PFSK-1 (cell line): ENCODE measurements at regions not wholly inside any gene's neighbourhood (a gene's known extent, or its start where the extent isn't known, plus 50 kb on each side); places are given as distances from the start of the nearest gene placed in this dataset.

Experiments used
- FOXP2 ChIP-seq: optimal IDR thresholded peaks from 2 replicates; pipeline ENCODE3; 2011; ENCODE audit warnings: borderline replicate concordance, control low read depth, inconsistent platforms; ENCODE audit not compliant: insufficient read depth; ENCODE audit errors: extremely low read length, extremely low read depth
- POLR2AphosphoS5 ChIP-seq: IDR thresholded peaks from 2 replicates; pipeline ENCODE4 v1.6.1; 2012; ENCODE audit warnings: low read depth, mild to moderate bottlenecking, control low read depth, low read length, moderate library complexity
- SIN3A ChIP-seq: IDR thresholded peaks from 2 replicates; pipeline ENCODE4 v1.6.1; 2012; ENCODE audit warnings: mild to moderate bottlenecking, low read length, moderate library complexity, borderline replicate concordance; ENCODE audit not compliant: insufficient read depth
- TAF1 ChIP-seq: IDR thresholded peaks from 2 replicates; pipeline ENCODE4 v1.6.1; 2012; ENCODE audit warnings: low read length, control low read depth, borderline replicate concordance; ENCODE audit not compliant: insufficient read depth
- TF ChIP-seq, protein P1 (sequence below), 2 experiments: IDR thresholded peaks; 2 replicates each; pipeline versions ENCODE4 v1.6.1 to v1.8.0; 2011 to 2012; ENCODE audit warnings: low read depth in 2 of 2, low read length in 2 of 2, control low read depth in 1 of 2, inconsistent platforms in 1 of 2, mild to moderate bottlenecking in 1 of 2, moderate library complexity in 1 of 2; ENCODE audit not compliant: insufficient read depth in 1 of 2

DNA sequence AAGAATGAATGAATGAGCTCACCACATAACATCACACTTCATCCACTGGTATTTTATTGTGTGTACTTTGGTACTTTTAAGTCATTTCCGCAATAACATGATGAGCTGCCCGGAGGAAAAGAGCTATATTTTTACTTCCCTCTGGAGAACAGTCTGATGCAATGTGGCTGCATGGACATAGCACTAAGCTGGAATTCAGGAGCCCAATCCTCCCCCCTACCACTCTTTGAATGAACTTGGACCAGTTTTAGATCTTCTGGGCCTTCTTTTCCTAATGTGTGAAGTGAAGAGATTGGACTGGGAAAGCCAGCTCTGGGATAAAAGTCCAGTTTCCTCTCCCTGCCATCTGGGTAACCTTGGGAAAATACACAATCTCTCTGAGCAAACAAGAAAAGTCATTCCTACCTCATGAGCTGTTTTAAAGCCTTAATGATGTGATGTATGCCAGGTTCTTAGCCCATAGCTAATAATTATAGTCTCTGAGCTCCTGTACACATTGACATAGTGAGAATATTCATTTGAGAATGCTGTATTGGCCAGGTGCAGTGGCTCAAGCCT lies 79.3 kb downstream of the ABCC12 start:
- no peak for TF ChIP-seq FOXP2
- no peak for TF ChIP-seq POLR2AphosphoS5
- TF ChIP-seq TAF1, result no peak
- TF ChIP-seq, protein P1, sequence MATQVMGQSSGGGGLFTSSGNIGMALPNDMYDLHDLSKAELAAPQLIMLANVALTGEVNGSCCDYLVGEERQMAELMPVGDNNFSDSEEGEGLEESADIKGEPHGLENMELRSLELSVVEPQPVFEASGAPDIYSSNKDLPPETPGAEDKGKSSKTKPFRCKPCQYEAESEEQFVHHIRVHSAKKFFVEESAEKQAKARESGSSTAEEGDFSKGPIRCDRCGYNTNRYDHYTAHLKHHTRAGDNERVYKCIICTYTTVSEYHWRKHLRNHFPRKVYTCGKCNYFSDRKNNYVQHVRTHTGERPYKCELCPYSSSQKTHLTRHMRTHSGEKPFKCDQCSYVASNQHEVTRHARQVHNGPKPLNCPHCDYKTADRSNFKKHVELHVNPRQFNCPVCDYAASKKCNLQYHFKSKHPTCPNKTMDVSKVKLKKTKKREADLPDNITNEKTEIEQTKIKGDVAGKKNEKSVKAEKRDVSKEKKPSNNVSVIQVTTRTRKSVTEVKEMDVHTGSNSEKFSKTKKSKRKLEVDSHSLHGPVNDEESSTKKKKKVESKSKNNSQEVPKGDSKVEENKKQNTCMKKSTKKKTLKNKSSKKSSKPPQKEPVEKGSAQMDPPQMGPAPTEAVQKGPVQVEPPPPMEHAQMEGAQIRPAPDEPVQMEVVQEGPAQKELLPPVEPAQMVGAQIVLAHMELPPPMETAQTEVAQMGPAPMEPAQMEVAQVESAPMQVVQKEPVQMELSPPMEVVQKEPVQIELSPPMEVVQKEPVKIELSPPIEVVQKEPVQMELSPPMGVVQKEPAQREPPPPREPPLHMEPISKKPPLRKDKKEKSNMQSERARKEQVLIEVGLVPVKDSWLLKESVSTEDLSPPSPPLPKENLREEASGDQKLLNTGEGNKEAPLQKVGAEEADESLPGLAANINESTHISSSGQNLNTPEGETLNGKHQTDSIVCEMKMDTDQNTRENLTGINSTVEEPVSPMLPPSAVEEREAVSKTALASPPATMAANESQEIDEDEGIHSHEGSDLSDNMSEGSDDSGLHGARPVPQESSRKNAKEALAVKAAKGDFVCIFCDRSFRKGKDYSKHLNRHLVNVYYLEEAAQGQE (IDR thresholded peaks at IDR 0.05; ENCODE audit: insufficient read depth in 1 of 2, low read depth in 2 of 2, low read length in 2 of 2), result no peak
- no peak for TF ChIP-seq SIN3A

DNA sequence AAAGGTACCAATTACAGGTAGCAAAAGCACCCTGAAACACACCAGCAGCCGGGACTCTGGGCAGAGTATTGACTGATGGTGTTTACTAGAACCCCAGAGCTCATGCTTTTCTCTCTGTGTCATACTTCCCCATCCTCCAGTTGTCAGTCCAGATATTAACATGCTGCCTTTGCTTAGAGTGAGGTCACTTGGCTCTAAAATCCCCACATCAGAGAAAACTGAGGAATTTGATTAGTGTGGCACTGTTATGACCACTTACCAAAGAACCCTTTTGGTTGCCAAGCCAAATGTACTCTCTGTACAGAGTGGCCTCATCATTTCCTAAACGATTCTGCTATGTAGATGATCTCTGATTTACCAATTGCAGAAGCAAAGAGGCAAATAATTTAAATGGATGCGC lies 80.4 kb downstream of the ABCC12 start:
- TF ChIP-seq SIN3A, result no peak
- TF ChIP-seq FOXP2, result no peak
- TF ChIP-seq POLR2AphosphoS5, result no peak
- TF ChIP-seq, protein P1 (IDR thresholded peaks at IDR 0.05; ENCODE audit: insufficient read depth in 1 of 2, low read depth in 2 of 2, low read length in 2 of 2), result no peak
- no peak for TF ChIP-seq TAF1

DNA sequence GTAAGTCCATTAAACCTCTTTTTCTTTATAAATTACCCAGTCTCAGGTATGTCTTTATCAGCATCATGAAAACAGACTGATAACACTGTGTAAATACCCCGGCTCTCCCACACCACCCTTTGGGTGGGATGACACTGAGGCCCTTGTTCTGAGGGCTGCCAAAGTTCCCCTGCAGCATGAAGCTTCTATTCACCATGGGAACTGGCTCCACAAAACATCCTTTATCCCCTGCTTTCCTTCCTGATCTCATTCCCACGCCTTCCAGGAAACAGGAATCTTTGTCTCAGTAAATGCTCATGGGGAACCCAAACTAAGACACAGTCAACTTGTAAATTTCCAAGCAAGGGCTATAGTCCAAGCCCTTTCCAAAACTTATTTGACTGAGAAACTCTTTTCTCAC lies 88.4 kb downstream of the ABCC12 start:
- TF ChIP-seq POLR2AphosphoS5 (no peak), SIN3A (no peak), TAF1 (no peak), FOXP2 (no peak)
- TF ChIP-seq, protein P1 (IDR thresholded peaks at IDR 0.05; ENCODE audit: insufficient read depth in 1 of 2, low read depth in 2 of 2, low read length in 2 of 2), result no peak

DNA sequence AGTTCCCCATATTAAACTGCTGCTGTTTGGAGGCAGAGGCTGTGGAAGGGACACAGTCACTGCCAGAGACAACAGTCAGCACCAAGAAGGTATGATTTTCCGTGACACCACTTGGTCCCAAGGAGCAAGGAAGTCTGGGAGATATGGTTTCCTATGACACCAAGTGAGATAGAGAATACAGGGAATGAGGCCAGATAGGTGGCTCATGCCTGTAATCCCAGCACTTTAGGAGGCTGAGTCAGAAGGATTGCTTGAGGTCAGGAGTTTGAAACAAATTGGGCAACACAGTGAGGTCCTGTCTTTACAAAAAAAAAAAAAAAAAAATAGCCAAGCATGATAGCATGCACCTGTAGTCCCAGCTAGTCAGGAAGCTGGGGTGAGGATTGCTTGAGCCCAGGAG lies 90.8 kb downstream of the ABCC12 start:
- TF ChIP-seq, protein P1 (IDR thresholded peaks at IDR 0.05; ENCODE audit: insufficient read depth in 1 of 2, low read depth in 2 of 2, low read length in 2 of 2), result no peak
- TF ChIP-seq TAF1, result no peak
- no peak for TF ChIP-seq SIN3A
- TF ChIP-seq POLR2AphosphoS5, result no peak
- TF ChIP-seq FOXP2, result no peak
